ENCODE measurements at regions not wholly inside any gene's neighbourhood (a gene's known extent, or its start where the extent isn't known, plus 50 kb on each side); places are given as distances from the start of the nearest gene placed in this dataset.

GRCh38 chr4:186851291-186852072 lies 127.8 kb upstream of the FAT1 start:
- TF ChIP-seq TEAD4 (IDR thresholded peaks at IDR 0.05) (no peak), EP300 (IDR thresholded peaks at IDR 0.05; ENCODE audit: borderline replicate concordance) (no peak), MAX (IDR thresholded peaks at IDR 0.05) (no peak), ZBTB7A (IDR thresholded peaks at IDR 0.05; ENCODE audit: low read depth) (no peak), CEBPB (IDR thresholded peaks at IDR 0.05) (no peak), RAD21 (IDR thresholded peaks at IDR 0.05; ENCODE audit: low read depth) (no peak), YY1 (IDR thresholded peaks at IDR 0.05; ENCODE audit: low read depth) (no peak), NFIC (IDR thresholded peaks at IDR 0.05) (no peak), USF1 (IDR thresholded peaks at IDR 0.05) (no peak)

GRCh38 chr4:186852073-186852420 lies 128.4 kb upstream of the FAT1 start:
- TF ChIP-seq TAF1 (IDR thresholded peaks at IDR 0.05; ENCODE audit: low read depth) (no peak), CREB1 (IDR thresholded peaks at IDR 0.05; ENCODE audit: low read depth) (no peak), YY1 (IDR thresholded peaks at IDR 0.05; ENCODE audit: low read depth) (no peak), MAX (IDR thresholded peaks at IDR 0.05) (no peak), CEBPB (IDR thresholded peaks at IDR 0.05) (no peak), USF1 (IDR thresholded peaks at IDR 0.05) (no peak), TEAD4 (IDR thresholded peaks at IDR 0.05) (no peak), RAD21 (IDR thresholded peaks at IDR 0.05; ENCODE audit: low read depth) (no peak)

GRCh38 chr4:186852964-186853391 lies 129.3 kb upstream of the FAT1 start:
- TF ChIP-seq YY1 (IDR thresholded peaks at IDR 0.05; ENCODE audit: low read depth) (no peak), CEBPB (IDR thresholded peaks at IDR 0.05) (no peak), RAD21 (IDR thresholded peaks at IDR 0.05; ENCODE audit: low read depth) (no peak), TEAD4 (IDR thresholded peaks at IDR 0.05) (no peak), MAX (IDR thresholded peaks at IDR 0.05) (no peak), ZBTB7A (IDR thresholded peaks at IDR 0.05; ENCODE audit: low read depth) (no peak), REST (IDR thresholded peaks at IDR 0.05; ENCODE audit: low read depth) (no peak), FOXM1 (IDR thresholded peaks at IDR 0.05; ENCODE audit: borderline replicate concordance, low read depth) (no peak), EP300 (IDR thresholded peaks at IDR 0.05; ENCODE audit: borderline replicate concordance) (no peak), CREB1 (IDR thresholded peaks at IDR 0.05; ENCODE audit: low read depth) (no peak), TAF1 (IDR thresholded peaks at IDR 0.05; ENCODE audit: low read depth) (no peak)

GRCh38 chr4:186854256-186854655 lies 130.6 kb upstream of the FAT1 start:
- no peak for TF ChIP-seq TAF1 (IDR thresholded peaks at IDR 0.05; ENCODE audit: low read depth)
- no peak for TF ChIP-seq YY1 (IDR thresholded peaks at IDR 0.05; ENCODE audit: low read depth)
- TF ChIP-seq ZBTB7A (IDR thresholded peaks at IDR 0.05; ENCODE audit: low read depth) = no peak
- TF ChIP-seq FOXM1 (IDR thresholded peaks at IDR 0.05; ENCODE audit: borderline replicate concordance, low read depth) = no peak
- no peak for TF ChIP-seq EGR1 (IDR thresholded peaks at IDR 0.05)
- no peak for TF ChIP-seq TEAD4 (IDR thresholded peaks at IDR 0.05)
- TF ChIP-seq NFIC (IDR thresholded peaks at IDR 0.05) = no peak
- no peak for TF ChIP-seq USF1 (IDR thresholded peaks at IDR 0.05)
- no peak for TF ChIP-seq EP300 (IDR thresholded peaks at IDR 0.05; ENCODE audit: borderline replicate concordance)
- TF ChIP-seq MAX (IDR thresholded peaks at IDR 0.05) = no peak
- no peak for TF ChIP-seq CREB1 (IDR thresholded peaks at IDR 0.05; ENCODE audit: low read depth)
- TF ChIP-seq TCF12 (IDR thresholded peaks at IDR 0.05; ENCODE audit: low read depth) = no peak
- TF ChIP-seq CEBPB (IDR thresholded peaks at IDR 0.05) = no peak
- no peak for TF ChIP-seq RAD21 (IDR thresholded peaks at IDR 0.05; ENCODE audit: low read depth)
- no peak for TF ChIP-seq REST (IDR thresholded peaks at IDR 0.05; ENCODE audit: low read depth)

- TF ChIP-seq TCF12 (IDR thresholded peaks at IDR 0.05; ENCODE audit: low read depth) = no peak
- no peak for TF ChIP-seq FOXM1 (IDR thresholded peaks at IDR 0.05; ENCODE audit: borderline replicate concordance, low read depth)
- no peak for TF ChIP-seq YY1 (IDR thresholded peaks at IDR 0.05; ENCODE audit: low read depth)
- TF ChIP-seq CREB1 (IDR thresholded peaks at IDR 0.05; ENCODE audit: low read depth) = no peak
- no peak for TF ChIP-seq RAD21 (IDR thresholded peaks at IDR 0.05; ENCODE audit: low read depth)
- no peak for TF ChIP-seq EGR1 (IDR thresholded peaks at IDR 0.05)
- TF ChIP-seq NFIC (IDR thresholded peaks at IDR 0.05) = no peak
- TF ChIP-seq ZBTB7A (IDR thresholded peaks at IDR 0.05; ENCODE audit: low read depth) = no peak
- no peak for TF ChIP-seq EP300 (IDR thresholded peaks at IDR 0.05; ENCODE audit: borderline replicate concordance)
- TF ChIP-seq TEAD4 (IDR thresholded peaks at IDR 0.05) = no peak
- no peak for TF ChIP-seq USF1 (IDR thresholded peaks at IDR 0.05)
- no peak for TF ChIP-seq MAX (IDR thresholded peaks at IDR 0.05)
- no peak for TF ChIP-seq CEBPB (IDR thresholded peaks at IDR 0.05)
- TF ChIP-seq TAF1 (IDR thresholded peaks at IDR 0.05; ENCODE audit: low read depth) = no peak
- TF ChIP-seq REST (IDR thresholded peaks at IDR 0.05; ENCODE audit: low read depth) = no peak
Measured at GRCh38 chr4:186855111-186855510, 131.5 kb upstream of the FAT1 start.

Data from Ishikawa (cell line).